Gastrocnemius medialis (tissue), 4 donors: ENCODE measurements at regions not wholly inside any gene's neighbourhood (a gene's known extent, or its start where the extent isn't known, plus 50 kb on each side); places are given as distances from the start of the nearest gene placed in this dataset.

ENCODE experiments used
- CTCF ChIP-seq, 5 experiments: fragments of 450-650 bp in 3 of 5; fragments of 200-600 bp in 2 of 5; sonication (generic) in 2 of 5; IDR thresholded peaks in 4 of 5; conservative IDR thresholded peaks in 1 of 5; 1 replicate in 4 of 5; 2 replicates in 1 of 5; pipeline ENCODE4 v1.5.1; 2016 to 2019; ENCODE audit warnings: antibody characterized with exemption in 5 of 5, mild to moderate bottlenecking in 3 of 5, moderate library complexity in 3 of 5
- POLR2A ChIP-seq, 2 donors: fragments of 450-650 bp; IDR thresholded peaks; one replicate each; pipeline ENCODE4 v1.6.1; 2017; ENCODE audit warnings: antibody characterized with exemption in 2 of 2, mild to moderate bottlenecking in 2 of 2, moderate library complexity in 2 of 2

GRCh38 chr20:17014217-17014616, 212.6 kb upstream of the PCSK2 start:
- TF ChIP-seq CTCF (IDR thresholded peaks at IDR 0.05 in 4 of 5, conservative IDR thresholded peaks at IDR 0.05 in 1 of 5), result no peak
- no peak for TF ChIP-seq POLR2A (IDR thresholded peaks at IDR 0.05)
